Peyer's patch (tissue), 4 donors: ENCODE measurements at regions not wholly inside any gene's neighbourhood (a gene's known extent, or its start where the extent isn't known, plus 50 kb on each side); places are given as distances from the start of the nearest gene placed in this dataset.

ENCODE experiments used
- DNase-seq, 3 donors: peaks; one replicate each; pipeline ENCODE4 v3.0.0-alpha.2; 2017 to 2019
- H3K27ac ChIP-seq, 4 donors: fragments of 200-600 bp; sonication (generic); one replicate each; pipeline ENCODE4 v1.5.1; 2016 to 2019
- H3K27me3 ChIP-seq, 2 donors: fragments of 200-600 bp; sonication (generic); one replicate each; pipeline ENCODE4 v1.5.1; 2019
- H3K36me3 ChIP-seq, 3 donors: fragments of 200-600 bp; sonication (generic); one replicate each; pipeline ENCODE4 v1.5.1; 2016 to 2019
- H3K4me1 ChIP-seq, 4 donors: fragments of 200-600 bp; sonication (generic); one replicate each; pipeline ENCODE4 v1.5.1; 2016 to 2019
- H3K4me3 ChIP-seq, 4 donors: fragments of 200-600 bp; sonication (generic); 1 replicate in 3 of 4; 2 replicates in 1 of 4; pipeline ENCODE4 v1.5.1; 2016 to 2019; ENCODE audit warnings: mild to moderate bottlenecking in 1 of 4
- H3K9me3 ChIP-seq, 4 donors: fragments of 200-600 bp; sonication (generic); one replicate each; pipeline ENCODE4 v1.5.1; 2016 to 2019; ENCODE audit warnings: mild to moderate bottlenecking in 1 of 4
- POLR2A ChIP-seq, 2 donors: fragments of 450-650 bp; IDR thresholded peaks; one replicate each; pipeline ENCODE4 v1.5.1; 2017; ENCODE audit warnings: antibody characterized with exemption in 2 of 2, mild to moderate bottlenecking in 2 of 2, moderate library complexity in 2 of 2
- TF ChIP-seq, protein P1 (sequence below), 6 experiments: fragments of 450-650 bp in 4 of 6; fragments of 200-600 bp in 2 of 6; sonication (generic) in 1 of 6; IDR thresholded peaks; one replicate each; pipeline ENCODE4 v1.5.1; 2017 to 2019; ENCODE audit warnings: antibody characterized with exemption in 6 of 6, mild to moderate bottlenecking in 3 of 6, moderate library complexity in 1 of 6

- Histone ChIP-seq H3K27me3 (no peaks in the 10 kb centered on the region), H3K27ac (no peak overlapping the region), H3K9me3 (no peaks in the 10 kb centered on the region), H3K4me1 (no peaks in the 10 kb centered on the region), H3K4me3 (no peak overlapping the region), H3K36me3 (no peaks in the 10 kb centered on the region)
- TF ChIP-seq, protein P1, sequence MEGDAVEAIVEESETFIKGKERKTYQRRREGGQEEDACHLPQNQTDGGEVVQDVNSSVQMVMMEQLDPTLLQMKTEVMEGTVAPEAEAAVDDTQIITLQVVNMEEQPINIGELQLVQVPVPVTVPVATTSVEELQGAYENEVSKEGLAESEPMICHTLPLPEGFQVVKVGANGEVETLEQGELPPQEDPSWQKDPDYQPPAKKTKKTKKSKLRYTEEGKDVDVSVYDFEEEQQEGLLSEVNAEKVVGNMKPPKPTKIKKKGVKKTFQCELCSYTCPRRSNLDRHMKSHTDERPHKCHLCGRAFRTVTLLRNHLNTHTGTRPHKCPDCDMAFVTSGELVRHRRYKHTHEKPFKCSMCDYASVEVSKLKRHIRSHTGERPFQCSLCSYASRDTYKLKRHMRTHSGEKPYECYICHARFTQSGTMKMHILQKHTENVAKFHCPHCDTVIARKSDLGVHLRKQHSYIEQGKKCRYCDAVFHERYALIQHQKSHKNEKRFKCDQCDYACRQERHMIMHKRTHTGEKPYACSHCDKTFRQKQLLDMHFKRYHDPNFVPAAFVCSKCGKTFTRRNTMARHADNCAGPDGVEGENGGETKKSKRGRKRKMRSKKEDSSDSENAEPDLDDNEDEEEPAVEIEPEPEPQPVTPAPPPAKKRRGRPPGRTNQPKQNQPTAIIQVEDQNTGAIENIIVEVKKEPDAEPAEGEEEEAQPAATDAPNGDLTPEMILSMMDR (IDR thresholded peaks at IDR 0.05): no peak
- TF ChIP-seq POLR2A (IDR thresholded peaks at IDR 0.05): no peak
- no peak for DNase-seq
Measured at GRCh38 chr5:112112346-112112745, 306.7 kb downstream of the EPB41L4A start.

GRCh38 chr5:112109331-112110007 lies 309.6 kb downstream of the EPB41L4A start:
- no peaks in the 10 kb centered on the region for H3K4me1 ChIP-seq
- no peak for TF ChIP-seq POLR2A (IDR thresholded peaks at IDR 0.05)
- TF ChIP-seq, protein P1 (IDR thresholded peaks at IDR 0.05): no peak
- no peaks in the 10 kb centered on the region for H3K9me3 ChIP-seq
- H3K27me3 ChIP-seq: no peaks in the 10 kb centered on the region
- H3K4me3 ChIP-seq: no peak overlapping the region
- no peaks in the 10 kb centered on the region for H3K36me3 ChIP-seq
- no peak overlapping the region for H3K27ac ChIP-seq
- DNase-seq: no peak

DNA sequence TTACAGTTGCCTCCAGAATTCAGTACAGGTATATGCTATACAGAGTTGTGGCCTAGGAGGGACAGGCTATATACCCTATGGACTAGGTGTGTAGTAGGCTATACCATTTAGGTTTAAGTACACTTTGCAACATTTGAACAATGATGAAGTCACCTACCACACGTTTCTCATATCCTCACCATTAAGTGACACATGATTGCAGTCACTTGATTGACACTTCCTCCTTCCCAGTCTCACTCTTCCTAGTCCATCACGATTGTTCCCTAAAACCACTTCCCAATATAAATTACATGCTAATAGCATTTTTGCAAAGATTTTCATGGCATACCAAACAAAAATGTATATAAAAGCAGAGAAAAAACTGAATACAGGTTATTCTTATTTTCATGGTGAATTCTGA lies 312.2 kb downstream of the EPB41L4A start:
- Histone ChIP-seq H3K4me3 (no peak overlapping the region), H3K36me3 (no peaks in the 10 kb centered on the region), H3K4me1 (no peaks in the 10 kb centered on the region), H3K27ac (no peak overlapping the region), H3K27me3 (no peaks in the 10 kb centered on the region), H3K9me3 (no peaks in the 10 kb centered on the region)
- DNase-seq: no peak
- TF ChIP-seq, protein P1 (IDR thresholded peaks at IDR 0.05): no peak
- TF ChIP-seq POLR2A (IDR thresholded peaks at IDR 0.05): no peak

DNA sequence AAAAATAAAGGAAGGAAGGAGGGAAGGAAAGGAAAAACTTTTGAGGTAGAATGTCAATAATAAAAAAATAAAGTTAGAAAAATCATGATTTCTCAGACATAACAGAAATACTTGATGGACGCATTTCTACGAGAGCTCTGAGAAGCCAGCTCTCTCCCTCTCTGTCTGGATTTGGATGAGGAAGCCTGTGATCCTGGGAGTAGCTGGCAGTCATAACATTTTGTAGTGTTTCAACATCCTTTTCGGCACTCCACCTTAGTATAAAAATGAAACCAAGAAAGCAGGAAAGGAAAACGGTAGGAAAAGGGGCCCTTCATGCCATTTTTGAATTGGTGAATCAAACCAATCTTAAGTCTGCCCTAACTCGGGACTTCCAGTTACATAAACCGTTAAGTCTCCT lies 321.3 kb downstream of the EPB41L4A start:
- TF ChIP-seq, protein P1 (IDR thresholded peaks at IDR 0.05): no peak
- TF ChIP-seq POLR2A (IDR thresholded peaks at IDR 0.05): no peak
- H3K4me3 ChIP-seq: no peak overlapping the region
- H3K36me3 ChIP-seq: no peaks in the 10 kb centered on the region

DNA sequence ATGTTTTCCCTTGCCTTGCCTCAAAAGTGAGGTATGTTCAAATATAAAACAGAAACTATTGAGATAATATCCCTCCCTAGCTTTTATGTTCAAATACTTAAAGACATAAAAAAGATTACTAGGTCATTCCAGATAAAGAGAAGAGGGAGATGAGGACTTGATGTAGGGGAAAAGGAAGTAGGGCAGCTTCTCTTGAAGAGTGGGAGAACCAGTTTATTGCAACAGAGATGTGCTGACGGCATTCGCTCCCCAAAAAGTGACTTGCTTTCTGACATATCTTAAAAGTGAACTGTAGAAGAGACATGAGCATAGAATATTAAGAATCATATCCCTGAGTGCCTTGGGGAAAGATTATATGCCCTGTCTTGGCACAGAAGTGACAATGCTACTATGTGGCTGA lies 330.2 kb upstream of the NREP start:
- no peaks in the 10 kb centered on the region for H3K9me3 ChIP-seq
- H3K4me3 ChIP-seq: no peak overlapping the region
- H3K27me3 ChIP-seq: no peaks in the 10 kb centered on the region
- no peak for TF ChIP-seq POLR2A (IDR thresholded peaks at IDR 0.05)
- TF ChIP-seq, protein P1 (IDR thresholded peaks at IDR 0.05): no peak
- H3K4me1 ChIP-seq: no peaks in the 10 kb centered on the region
- no peak overlapping the region for H3K27ac ChIP-seq
- DNase-seq: no peak
- no peaks in the 10 kb centered on the region for H3K36me3 ChIP-seq

More for the DNA sequence above, 321.3 kb downstream of the EPB41L4A start:
- Histone ChIP-seq H3K9me3 (no peaks in the 10 kb centered on the region), H3K4me1 (no peaks in the 10 kb centered on the region), H3K27me3 (no peaks in the 10 kb centered on the region), H3K27ac (no peak overlapping the region)
- no peak for DNase-seq

DNA sequence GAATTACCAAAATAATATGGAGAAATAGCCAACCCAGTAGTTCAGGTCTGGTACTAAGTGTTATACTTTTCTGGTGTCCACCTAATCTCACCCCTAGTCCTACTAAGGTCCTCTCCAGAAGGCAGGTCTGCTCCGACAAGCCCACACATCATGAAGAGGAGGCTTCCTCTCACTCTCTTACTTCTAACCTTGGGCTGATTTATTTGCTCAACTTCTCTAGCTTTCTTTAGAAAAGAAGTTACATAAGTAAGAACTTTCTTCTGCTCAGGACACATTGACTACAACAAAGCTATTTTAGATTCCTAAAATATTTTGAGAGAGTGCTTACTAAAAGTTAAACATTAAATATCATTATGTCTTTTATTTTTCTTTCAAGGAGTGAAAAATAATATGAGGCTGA lies 329.7 kb upstream of the NREP start:
- H3K9me3 ChIP-seq: no peaks in the 10 kb centered on the region

More for the DNA sequence above, 329.7 kb upstream of the NREP start:
- TF ChIP-seq, protein P1 (IDR thresholded peaks at IDR 0.05): no peak
- TF ChIP-seq POLR2A (IDR thresholded peaks at IDR 0.05): no peak
- Histone ChIP-seq H3K27me3 (no peaks in the 10 kb centered on the region), H3K4me3 (no peak overlapping the region), H3K27ac (no peak overlapping the region), H3K4me1 (no peaks in the 10 kb centered on the region), H3K36me3 (no peaks in the 10 kb centered on the region)
- no peak for DNase-seq
